HepG2 (cell line): ENCODE measurements at regions not wholly inside any gene's neighbourhood (a gene's known extent, or its start where the extent isn't known, plus 50 kb on each side); places are given as distances from the start of the nearest gene placed in this dataset.

Source experiments
- ATAC-seq: fragments of 200-7000 bp; cut with Tn5 transposase; 3 replicates; pipeline ENCODE4 v1.9.1; 2020; ENCODE audit warnings: mild to moderate bottlenecking, moderate library complexity
- BruUV-seq: library from RNA; stranded (reverse); fragments of 400-500 nt; replicated peaks from 2 replicates; lab custom pipeline; 2021; lab: Mats Ljungman, UMichigan
- CTCF ChIA-PET: fragments of 300-600 bp; formaldehyde crosslinking; extraction: SDS; loops from one replicate; lab custom pipeline; 2021; ENCODE audit warnings: low total read pairs, inconsistent platforms, low intra/inter-chr PET ratio; lab: Yijun Ruan, JAX
- POLR2A ChIA-PET: fragments of 350-600 bp; sonication (Branson Sonifier 250); formaldehyde crosslinking; loops from one replicate; lab custom pipeline; 2020; ENCODE audit warnings: antibody characterized with exemption, inconsistent platforms; lab: Yijun Ruan, JAX
- DNase-seq: peaks from one replicate; pipeline ENCODE4 v3.0.0-alpha.2; 2015; ENCODE audit warnings: low spot score
- FAIRE-seq: peaks from 3 replicates; lab custom pipeline; 2011; peaks lifted over from hg19 to GRCh38; lab: Jason Lieb, UNC
- H2AFZ ChIP-seq: one replicate; pipeline ENCODE4 v1.6.1; 2011; ENCODE audit warnings: low read length, inconsistent platforms
- H3K27ac ChIP-seq: fragments of 300-600 bp; 3 replicates; pipeline ENCODE4 v1.8.0; 2011; ENCODE audit warnings: mixed run types, mild to moderate bottlenecking, mixed read lengths, low read length, inconsistent platforms; ENCODE audit not compliant: insufficient read depth; ENCODE audit errors: extremely low read length
- H3K27me3 ChIP-seq, 2 experiments: fragments of 200-600 bp in 1 of 2; 2 replicates in 1 of 2; 3 replicates in 1 of 2; pipeline versions ENCODE4 v1.6.0 to v1.8.0; 2011; ENCODE audit warnings: low read length in 2 of 2, mild to moderate bottlenecking in 2 of 2, moderate library complexity in 2 of 2, inconsistent platforms in 1 of 2; ENCODE audit not compliant: insufficient read depth in 2 of 2, control insufficient read depth in 1 of 2
- H3K36me3 ChIP-seq, 2 experiments: fragments of 200-600 bp in 1 of 2; replicated peaks in 1 of 2; 2 replicates in 1 of 2; 3 replicates in 1 of 2; pipeline versions ENCODE4 v1.5.1 to v1.8.0; 2011; ENCODE audit warnings: low read length in 2 of 2, inconsistent platforms in 1 of 2; ENCODE audit not compliant: insufficient read depth in 2 of 2, control insufficient read depth in 1 of 2
- H3K4me1 ChIP-seq: 2 replicates; pipeline ENCODE4 v1.5.1; 2012; ENCODE audit warnings: low read length, inconsistent platforms; ENCODE audit not compliant: insufficient read depth
- H3K4me2 ChIP-seq: 2 replicates; pipeline ENCODE4 v1.6.0; 2011; ENCODE audit warnings: low read depth, low read length, inconsistent platforms
- H3K4me3 ChIP-seq, 3 experiments: fragments of 200-600 bp in 1 of 3; sonication (generic), shearing (Covaris generic) in 1 of 3; replicated peaks in 1 of 3; 2 replicates each; pipeline ENCODE4 v1.5.1; 2011 to 2016; ENCODE audit warnings: low read length in 3 of 3, inconsistent platforms in 2 of 3, low read depth in 2 of 3, mild to moderate bottlenecking in 2 of 3, control low read depth in 1 of 3, mixed read lengths in 1 of 3; ENCODE audit not compliant: insufficient read depth in 1 of 3
- H3K79me2 ChIP-seq: one replicate; pipeline ENCODE4 v1.6.1; 2011; ENCODE audit warnings: low read length, inconsistent platforms; ENCODE audit not compliant: insufficient read depth
- H3K9ac ChIP-seq: 2 replicates; pipeline ENCODE4 v1.6.0; 2011; ENCODE audit warnings: mild to moderate bottlenecking, low read depth, low read length, inconsistent platforms; ENCODE audit not compliant: insufficient read depth
- H3K9me3 ChIP-seq: 2 replicates; pipeline ENCODE4 v1.5.1; 2012; ENCODE audit warnings: mild to moderate bottlenecking, low read length
- H4K20me1 ChIP-seq: 2 replicates; pipeline ENCODE4 v1.6.0; 2011; ENCODE audit warnings: inconsistent platforms, mild to moderate bottlenecking, low read length, moderate library complexity; ENCODE audit not compliant: insufficient read depth
- ARID4A ChIP-seq: sonication (generic); formaldehyde crosslinking; IDR thresholded peaks from 2 replicates; pipeline ENCODE4 v1.5.0; 2020; ENCODE audit warnings: mild to moderate bottlenecking, missing genetic modification reagents, borderline replicate concordance
- GATA4 ChIP-seq: sonication (generic); IDR thresholded peaks from 2 replicates; pipeline ENCODE4 v1.6.1; 2016; ENCODE audit warnings: antibody characterized with exemption, low read depth, borderline replicate concordance
- KDM5B ChIP-seq: sonication (generic); formaldehyde crosslinking; IDR thresholded peaks from 2 replicates; pipeline ENCODE4 v1.4.0; 2020; ENCODE audit warnings: missing genetic modification reagents, mild to moderate bottlenecking, borderline replicate concordance
- KLF15 ChIP-seq: sonication (generic); formaldehyde crosslinking; IDR thresholded peaks from 2 replicates; pipeline ENCODE4 v1.8.1; 2023; ENCODE audit warnings: borderline replicate concordance, mild to moderate bottlenecking, inconsistent platforms, missing genetic modification reagents, mixed read lengths
- KLF16 ChIP-seq, 2 experiments: sonication (generic) in 1 of 2; formaldehyde crosslinking in 1 of 2; IDR thresholded peaks; 2 replicates each; pipeline versions ENCODE4 v1.6.1 to v1.8.0; 2016 to 2023; ENCODE audit warnings: missing genetic modification reagents in 2 of 2, missing compliant biosample characterization in 1 of 2
- PLRG1 ChIP-seq: fragments of 450-650 bp; conservative IDR thresholded peaks from 2 replicates; pipeline ENCODE4 v1.6.1; 2016
- POGZ ChIP-seq: sonication (generic); formaldehyde crosslinking; IDR thresholded peaks from 2 replicates; pipeline ENCODE4 v1.4.0; 2020; ENCODE audit warnings: mild to moderate bottlenecking, missing genetic modification reagents
- STAG1 ChIP-seq: sonication (generic); formaldehyde crosslinking; IDR thresholded peaks from 2 replicates; pipeline ENCODE4 v1.4.0; 2020; ENCODE audit warnings: missing genetic modification reagents
- ZNF17 ChIP-seq: sonication (generic); formaldehyde crosslinking; IDR thresholded peaks from 2 replicates; pipeline ENCODE4 v1.5.0; 2020; ENCODE audit warnings: mild to moderate bottlenecking, missing genetic modification reagents
- ZNF556 ChIP-seq: sonication (generic); formaldehyde crosslinking; IDR thresholded peaks from 2 replicates; pipeline ENCODE4 v1.4.0; 2020; ENCODE audit warnings: mild to moderate bottlenecking, missing genetic modification reagents, borderline replicate concordance
- ZNF746 ChIP-seq: sonication (generic); formaldehyde crosslinking; IDR thresholded peaks from 2 replicates; pipeline ENCODE4 v1.8.0; 2022; ENCODE audit warnings: mild to moderate bottlenecking, missing genetic modification reagents
- ZNF768 ChIP-seq: sonication (generic); formaldehyde crosslinking; IDR thresholded peaks from 2 replicates; pipeline ENCODE4 v1.4.0; 2020; ENCODE audit warnings: missing genetic modification reagents
- ZNF816 ChIP-seq: sonication (generic); formaldehyde crosslinking; IDR thresholded peaks from 2 replicates; pipeline ENCODE4 v1.8.0; 2022; ENCODE audit warnings: missing genetic modification reagents, mild to moderate bottlenecking, borderline replicate concordance
- WGBS: methylation state at CpG from one replicate; pipeline ENCODE4 v1.1.6; 2017; ENCODE audit warnings: low lambda C conversion rate; 5-methylcytosine and 5-hydroxymethylcytosine counted together
- in situ Hi-C: cut with HindIII; loops from 2 replicates; pipeline ENCODE4 v1.10.0; 2017; ENCODE audit warnings: low pct_unique_long_range_greater_than_20kb; ENCODE audit not compliant: extremely low pct_ligation_motif_present
- intact Hi-C: fragments of 100-400 bp; cut with micrococcal nuclease; formaldehyde crosslinking; loops from one replicate; pipeline ENCODE4 v1.10.0; 2022; ENCODE audit not compliant: unreplicated experiment
- TF ChIP-seq, protein P1 (sequence below): sonication (generic); formaldehyde crosslinking; IDR thresholded peaks from 2 replicates; pipeline ENCODE4 v1.4.0; 2020; ENCODE audit warnings: missing genetic modification reagents
- TF ChIP-seq, protein P2 (sequence below): IDR thresholded peaks from 2 replicates; pipeline ENCODE4 v1.6.1; 2016
- TF ChIP-seq, protein P3 (sequence below): sonication (generic); formaldehyde crosslinking; IDR thresholded peaks from 2 replicates; pipeline ENCODE4 v1.5.1; 2020; ENCODE audit warnings: mild to moderate bottlenecking, missing genetic modification reagents

DNA sequence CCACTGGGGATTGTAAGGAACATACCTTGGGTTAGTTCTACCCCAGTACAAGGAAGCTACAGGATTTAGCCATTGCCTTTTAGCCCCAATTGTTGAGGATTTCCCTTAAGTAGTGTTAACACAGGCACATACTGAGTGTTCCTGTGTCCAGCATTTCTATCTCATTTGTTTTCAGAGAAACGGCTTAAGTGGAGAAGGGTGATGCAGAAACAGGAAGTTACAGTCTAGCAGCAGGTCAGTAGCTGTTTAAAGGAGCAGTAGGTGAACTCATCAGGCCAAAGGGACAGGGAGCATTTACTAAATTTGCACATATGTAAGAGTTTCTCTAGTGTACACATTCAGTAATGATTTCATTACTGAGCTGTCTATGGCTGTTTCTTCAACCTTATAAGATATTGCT is 644.2 kb upstream of the GJE1 start:
- no peak overlapping the region for H3K9ac ChIP-seq
- no peak overlapping the region for H2AFZ ChIP-seq
- no peaks in the 10 kb centered on the region for H3K79me2 ChIP-seq
- H4K20me1 ChIP-seq, result no peaks in the 10 kb centered on the region
- 28% methylated on average over 1 of the region's 1 CpG for WGBS
- H3K36me3 ChIP-seq, result no peaks in the 10 kb centered on the region
- no peak overlapping the region for H3K4me2 ChIP-seq
- H3K27ac ChIP-seq, result no peak overlapping the region
- H3K27me3 ChIP-seq, result no peaks in the 10 kb centered on the region; a peak in 1 of 5 replicates
- POLR2A ChIA-PET, result no interaction called here
- CTCF ChIA-PET, result no interaction called here
- H3K9me3 ChIP-seq, result no peaks in the 10 kb centered on the region
- BruUV-seq, result no TSS peak
- H3K4me1 ChIP-seq, result no peaks in the 10 kb centered on the region
- intact Hi-C loops (no loop called here), in situ Hi-C loops (no loop called here)
- ATAC-seq (no peak), DNase-seq (no peak), FAIRE-seq (no peak)
- H3K4me3 ChIP-seq, result no peak overlapping the region
- TF ChIP-seq KLF16 (CRISPR knock-in tag; IDR thresholded peaks at IDR 0.05), result no peak
- no peak for TF ChIP-seq ZNF816 (CRISPR knock-in tag)
- no peak for TF ChIP-seq ZNF768 (CRISPR knock-in tag)
- TF ChIP-seq, protein P1, sequence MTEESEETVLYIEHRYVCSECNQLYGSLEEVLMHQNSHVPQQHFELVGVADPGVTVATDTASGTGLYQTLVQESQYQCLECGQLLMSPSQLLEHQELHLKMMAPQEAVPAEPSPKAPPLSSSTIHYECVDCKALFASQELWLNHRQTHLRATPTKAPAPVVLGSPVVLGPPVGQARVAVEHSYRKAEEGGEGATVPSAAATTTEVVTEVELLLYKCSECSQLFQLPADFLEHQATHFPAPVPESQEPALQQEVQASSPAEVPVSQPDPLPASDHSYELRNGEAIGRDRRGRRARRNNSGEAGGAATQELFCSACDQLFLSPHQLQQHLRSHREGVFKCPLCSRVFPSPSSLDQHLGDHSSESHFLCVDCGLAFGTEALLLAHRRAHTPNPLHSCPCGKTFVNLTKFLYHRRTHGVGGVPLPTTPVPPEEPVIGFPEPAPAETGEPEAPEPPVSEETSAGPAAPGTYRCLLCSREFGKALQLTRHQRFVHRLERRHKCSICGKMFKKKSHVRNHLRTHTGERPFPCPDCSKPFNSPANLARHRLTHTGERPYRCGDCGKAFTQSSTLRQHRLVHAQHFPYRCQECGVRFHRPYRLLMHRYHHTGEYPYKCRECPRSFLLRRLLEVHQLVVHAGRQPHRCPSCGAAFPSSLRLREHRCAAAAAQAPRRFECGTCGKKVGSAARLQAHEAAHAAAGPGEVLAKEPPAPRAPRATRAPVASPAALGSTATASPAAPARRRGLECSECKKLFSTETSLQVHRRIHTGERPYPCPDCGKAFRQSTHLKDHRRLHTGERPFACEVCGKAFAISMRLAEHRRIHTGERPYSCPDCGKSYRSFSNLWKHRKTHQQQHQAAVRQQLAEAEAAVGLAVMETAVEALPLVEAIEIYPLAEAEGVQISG, result no peak
- TF ChIP-seq ZNF17 (CRISPR knock-in tag), result no peak
- no peak for TF ChIP-seq ZNF746
- no peak for TF ChIP-seq PLRG1
- TF ChIP-seq KDM5B (CRISPR knock-in tag), result no peak
- TF ChIP-seq GATA4, result no peak
- TF ChIP-seq POGZ (CRISPR knock-in tag), result no peak
- TF ChIP-seq ZNF556 (CRISPR knock-in tag), result no peak
- no peak for TF ChIP-seq KLF15
- no peak for TF ChIP-seq ARID4A
- TF ChIP-seq STAG1 (CRISPR knock-in tag), result no peak
- TF ChIP-seq, protein P2, sequence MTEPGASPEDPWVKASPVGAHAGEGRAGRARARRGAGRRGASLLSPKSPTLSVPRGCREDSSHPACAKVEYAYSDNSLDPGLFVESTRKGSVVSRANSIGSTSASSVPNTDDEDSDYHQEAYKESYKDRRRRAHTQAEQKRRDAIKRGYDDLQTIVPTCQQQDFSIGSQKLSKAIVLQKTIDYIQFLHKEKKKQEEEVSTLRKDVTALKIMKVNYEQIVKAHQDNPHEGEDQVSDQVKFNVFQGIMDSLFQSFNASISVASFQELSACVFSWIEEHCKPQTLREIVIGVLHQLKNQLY (CRISPR knock-in tag), result no peak
- TF ChIP-seq, protein P3, sequence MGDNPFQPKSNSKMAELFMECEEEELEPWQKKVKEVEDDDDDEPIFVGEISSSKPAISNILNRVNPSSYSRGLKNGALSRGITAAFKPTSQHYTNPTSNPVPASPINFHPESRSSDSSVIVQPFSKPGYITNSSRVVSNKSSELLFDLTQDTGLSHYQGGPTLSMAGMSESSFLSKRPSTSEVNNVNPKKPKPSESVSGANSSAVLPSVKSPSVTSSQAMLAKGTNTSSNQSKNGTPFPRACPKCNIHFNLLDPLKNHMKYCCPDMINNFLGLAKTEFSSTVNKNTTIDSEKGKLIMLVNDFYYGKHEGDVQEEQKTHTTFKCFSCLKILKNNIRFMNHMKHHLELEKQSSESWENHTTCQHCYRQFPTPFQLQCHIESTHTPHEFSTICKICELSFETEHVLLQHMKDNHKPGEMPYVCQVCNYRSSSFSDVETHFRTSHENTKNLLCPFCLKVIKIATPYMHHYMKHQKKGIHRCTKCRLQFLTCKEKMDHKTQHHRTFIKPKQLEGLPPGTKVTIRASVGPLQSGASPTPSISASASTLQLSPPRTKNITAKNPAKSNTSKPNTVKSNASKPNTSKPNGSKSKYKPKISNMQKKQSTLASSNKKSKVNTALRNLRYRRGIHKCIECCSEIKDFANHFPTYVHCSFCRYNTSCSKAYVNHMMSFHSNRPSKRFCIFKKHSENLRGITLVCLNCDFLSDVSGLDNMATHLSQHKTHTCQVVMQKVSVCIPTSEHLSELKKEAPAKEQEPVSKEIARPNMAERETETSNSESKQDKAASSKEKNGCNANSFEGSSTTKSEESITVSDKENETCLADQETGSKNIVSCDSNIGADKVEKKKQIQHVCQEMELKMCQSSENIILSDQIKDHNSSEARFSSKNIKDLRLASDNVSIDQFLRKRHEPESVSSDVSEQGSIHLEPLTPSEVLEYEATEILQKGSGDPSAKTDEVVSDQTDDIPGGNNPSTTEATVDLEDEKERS, result no peak
